GM19463 (cell line): ENCODE measurements at regions not wholly inside any gene's neighbourhood (a gene's known extent, or its start where the extent isn't known, plus 50 kb on each side); places are given as distances from the start of the nearest gene placed in this dataset.
"Not testable (repeated sequence)": the region's sequence is repeated elsewhere in the genome, so short reads cannot be mapped to it uniquely, and the experiment has no call there.

Experiments used
- ATAC-seq: cut with Tn5 transposase; IDR thresholded peaks from one replicate; pipeline ENCODE4 v1.9.1; 2021; ENCODE audit warnings: mild to moderate bottlenecking, moderate library complexity; ENCODE audit not compliant: unreplicated experiment

DNA sequence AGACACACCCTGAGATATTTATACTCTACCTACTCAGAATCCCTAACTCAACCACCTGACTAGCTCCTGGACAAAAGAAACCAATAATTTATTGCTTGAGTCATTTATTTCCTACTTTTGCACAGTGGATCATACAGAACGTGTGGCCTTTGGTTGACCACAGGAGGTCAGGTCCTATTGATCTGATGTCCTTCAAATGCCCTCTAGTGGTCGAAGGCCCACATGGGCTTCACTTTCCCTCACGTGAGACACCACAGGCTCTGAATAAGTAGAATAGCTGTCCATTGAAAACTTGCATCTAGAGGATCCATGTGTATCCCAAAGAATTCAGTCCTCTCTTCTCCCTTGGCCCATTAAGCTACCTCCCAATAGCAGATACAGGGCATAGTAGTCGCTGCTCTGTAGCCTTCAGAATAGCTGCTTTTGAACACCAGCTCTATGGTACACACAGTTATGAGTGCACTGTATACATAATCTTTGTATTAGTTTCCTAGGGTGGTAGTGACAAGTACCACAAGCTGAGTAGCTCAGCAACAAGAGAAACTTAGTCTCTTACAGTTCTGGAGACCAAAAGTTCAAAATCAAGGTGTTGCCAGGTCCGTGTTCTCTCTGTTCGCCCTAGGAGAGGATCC is 177.6 kb upstream of the SMARCA2 start:
- ATAC-seq: peak; percentile 92

DNA sequence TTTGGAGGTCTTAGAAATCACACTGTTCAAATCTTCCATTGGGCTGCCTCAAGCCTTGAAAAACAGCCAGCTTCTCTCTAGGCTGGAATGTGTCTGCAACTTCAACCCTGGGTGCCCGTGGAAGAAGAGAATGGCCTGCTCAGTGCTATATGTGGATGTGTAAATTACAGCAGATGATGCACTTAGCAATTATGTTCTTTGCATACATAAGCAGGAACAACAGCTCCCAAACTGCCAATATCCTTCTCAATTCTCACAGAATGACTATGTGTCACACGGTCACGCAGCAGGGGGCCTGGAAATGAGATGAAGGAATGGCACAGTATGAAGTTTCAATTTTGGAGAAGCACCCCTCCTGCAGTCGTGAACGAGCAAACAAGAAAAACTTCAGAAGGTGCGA is 175.2 kb upstream of the SMARCA2 start:
- no peak for ATAC-seq

DNA sequence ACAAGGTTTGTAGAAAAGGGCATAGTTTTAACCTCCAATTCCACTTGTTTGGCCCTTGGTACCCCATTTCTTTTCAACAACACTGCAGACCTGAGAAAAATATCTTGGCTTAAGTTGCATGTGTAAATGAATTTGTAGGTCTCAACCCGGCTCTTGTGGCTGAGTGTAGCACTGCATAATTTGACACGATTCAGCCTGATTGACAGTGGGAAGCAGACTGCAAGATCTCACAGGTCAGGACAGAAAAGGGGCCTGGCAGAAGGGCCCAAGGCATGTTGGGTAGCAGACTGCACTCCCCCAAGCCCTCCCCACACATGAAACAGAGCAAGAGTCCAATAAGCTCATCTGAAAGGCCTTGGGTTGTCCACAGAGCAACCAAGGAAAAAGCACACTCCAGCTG is 169.7 kb upstream of the SMARCA2 start:
- ATAC-seq: no peak

DNA sequence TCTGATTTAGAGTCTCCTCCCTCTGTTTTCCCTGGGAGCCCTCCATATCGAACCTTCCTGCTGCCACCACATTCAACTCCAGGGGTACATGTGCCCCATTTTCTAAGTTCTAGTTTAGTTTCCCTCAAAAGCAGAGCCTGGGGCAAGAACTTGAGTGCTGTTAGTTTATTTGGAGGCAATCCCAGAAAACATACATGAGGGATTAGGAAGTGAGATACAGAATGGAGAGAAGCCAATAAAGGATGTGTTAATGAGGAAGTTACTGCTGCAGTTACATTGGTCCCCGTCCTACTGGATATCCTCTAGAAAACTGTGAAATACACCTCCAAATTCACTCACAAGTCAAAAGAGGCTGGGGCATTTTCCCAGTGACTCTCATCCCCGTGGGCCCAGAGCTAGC is 159.4 kb upstream of the SMARCA2 start:
- ATAC-seq: no peak

DNA sequence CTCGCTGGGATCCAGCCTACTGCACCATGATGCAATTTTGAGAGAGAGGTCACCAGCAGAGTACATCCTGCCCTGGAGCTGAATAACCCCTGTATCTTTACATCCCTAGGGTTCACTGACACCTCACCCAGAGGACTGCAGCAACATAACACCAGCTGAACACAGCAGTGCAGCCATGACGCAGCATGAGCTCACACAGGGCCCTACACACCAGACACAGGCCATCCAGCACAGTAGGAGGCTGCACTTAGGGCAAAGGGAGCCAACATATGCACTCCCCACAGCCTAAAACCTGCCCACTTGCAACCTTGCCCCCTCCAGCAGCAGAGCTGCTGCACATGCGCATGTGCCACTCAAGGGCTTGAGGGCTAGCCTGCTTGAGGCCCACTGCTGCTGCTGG is 157.3 kb upstream of the SMARCA2 start:
- no peak for ATAC-seq

DNA sequence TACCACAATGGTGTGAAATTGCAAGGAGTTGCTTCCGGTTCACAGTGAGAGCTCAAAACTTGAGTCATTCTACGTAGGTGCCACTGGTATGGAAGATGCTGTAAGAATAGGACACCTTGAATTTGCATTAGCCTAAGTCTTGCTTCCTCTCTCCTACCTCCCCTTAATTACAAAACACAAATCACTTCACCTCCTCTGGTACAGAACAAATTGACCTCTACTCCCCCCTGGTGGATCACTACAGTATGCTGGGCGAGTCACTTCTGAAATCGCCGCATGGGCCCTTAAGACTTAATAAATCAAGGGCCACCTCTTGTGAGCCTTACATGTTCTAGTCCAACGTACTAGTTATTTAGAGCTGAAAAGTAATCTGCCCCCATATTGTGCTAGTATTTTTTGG is 145.3 kb upstream of the SMARCA2 start:
- ATAC-seq: peak; percentile 85

DNA sequence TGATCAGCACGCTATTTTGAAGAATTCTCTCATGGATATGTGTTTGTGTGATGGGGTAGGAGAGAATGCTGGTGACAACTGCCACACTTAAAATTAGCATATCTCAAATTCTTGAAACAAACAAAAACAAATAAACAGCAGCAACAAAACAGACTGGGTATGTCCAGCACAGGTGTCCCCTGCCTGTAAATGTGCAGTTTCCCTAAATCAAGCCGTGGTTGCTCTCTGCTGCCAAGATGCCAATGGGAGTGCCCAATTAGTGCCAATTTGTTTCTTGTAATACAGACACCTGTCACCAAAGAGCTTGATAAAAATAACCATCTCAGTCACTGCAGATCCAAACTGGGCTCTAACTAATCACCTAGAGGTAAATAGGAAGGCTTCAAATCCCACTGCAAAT is 144.2 kb upstream of the SMARCA2 start:
- no peak for ATAC-seq

DNA sequence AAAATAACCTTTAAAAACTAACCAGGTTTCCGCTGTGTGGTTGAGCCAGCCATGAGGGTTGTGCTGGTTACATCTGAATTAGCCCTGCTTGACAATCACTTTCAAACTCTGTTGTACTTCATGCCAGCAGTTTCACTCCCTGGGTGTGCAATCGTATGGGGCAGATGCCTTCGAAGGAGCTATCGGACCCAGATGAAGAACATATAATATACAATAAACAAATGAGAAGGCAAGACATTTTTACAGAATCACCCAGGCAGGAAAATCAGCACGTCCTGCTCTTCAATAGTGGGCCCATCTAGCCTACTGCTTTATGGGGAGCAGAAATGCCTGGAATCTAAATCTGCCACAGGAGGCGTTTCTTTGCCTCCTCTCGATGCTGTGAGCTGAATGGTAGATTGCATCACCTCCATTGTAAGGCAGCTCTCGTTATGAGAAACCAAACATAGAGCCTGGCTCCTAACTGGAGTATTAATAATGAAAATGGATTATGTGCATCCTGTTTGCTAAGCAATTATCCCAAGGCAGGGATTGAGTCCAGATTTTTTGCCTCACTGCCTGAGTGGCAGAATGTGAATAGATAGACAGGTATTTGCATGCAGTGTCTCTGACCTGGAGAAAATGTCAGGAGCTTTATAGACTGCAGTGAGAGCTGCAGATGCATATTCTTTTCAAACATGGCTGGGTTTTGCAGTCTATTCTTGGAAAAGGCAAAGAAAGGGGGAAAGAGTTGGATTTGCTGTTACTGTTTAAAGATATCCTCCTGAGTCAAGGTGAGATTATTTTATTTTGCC is 143.3 kb upstream of the SMARCA2 start:
- ATAC-seq: no peak

DNA sequence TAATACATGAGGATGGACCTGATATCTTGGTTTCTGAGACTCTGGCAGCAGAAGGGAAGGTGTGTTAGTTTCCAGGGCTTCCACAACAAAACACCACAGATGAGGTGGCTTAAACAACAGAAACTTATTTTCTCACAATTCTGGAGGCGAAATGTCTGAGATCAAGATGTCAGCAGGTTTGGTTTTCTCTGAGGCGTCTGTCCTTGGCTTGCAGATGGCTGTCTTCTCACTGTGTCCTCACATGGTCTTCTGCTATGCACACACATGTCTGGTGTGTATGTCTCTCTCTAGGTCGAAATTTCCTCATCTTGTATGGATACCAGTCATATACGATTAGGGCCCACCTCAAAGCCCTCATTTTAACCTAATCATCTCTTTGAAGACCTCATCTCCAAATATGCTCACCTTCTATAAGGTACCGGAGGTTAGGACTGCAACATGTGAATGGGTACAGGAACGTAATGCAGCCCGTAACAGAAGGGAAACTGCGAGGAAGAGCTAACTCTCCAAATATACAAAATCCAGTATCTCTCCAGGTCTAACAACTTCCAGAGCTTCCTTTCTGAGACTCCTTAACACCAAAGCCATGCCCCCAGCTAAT is 139.8 kb upstream of the SMARCA2 start:
- no peak for ATAC-seq

DNA sequence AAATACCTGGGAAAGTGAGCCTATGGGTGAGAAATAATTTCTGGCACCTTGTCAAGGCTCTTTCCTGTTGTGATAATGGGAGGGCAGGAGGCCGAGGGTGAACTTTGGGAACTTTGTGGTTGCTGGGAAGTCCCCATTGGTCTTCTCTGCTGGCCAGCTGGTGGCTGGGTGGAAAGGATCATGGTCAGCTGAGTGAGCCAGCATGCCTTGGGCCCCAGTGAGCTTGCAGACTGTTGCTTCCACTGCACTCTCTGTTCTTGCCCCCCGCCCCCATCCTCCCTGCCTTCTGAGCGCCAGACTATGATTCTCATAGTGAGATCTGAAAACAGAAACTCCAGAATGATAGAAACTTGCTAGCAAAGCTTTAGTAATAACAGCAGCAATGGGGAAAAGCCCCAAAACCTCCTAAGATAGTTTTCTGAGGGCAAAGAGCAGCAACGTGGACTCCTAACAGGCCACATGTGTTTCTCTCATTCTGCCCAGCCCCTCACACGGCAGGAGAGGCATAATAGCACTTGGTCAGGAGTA is 139.2 kb upstream of the SMARCA2 start:
- ATAC-seq: peak; percentile 60

DNA sequence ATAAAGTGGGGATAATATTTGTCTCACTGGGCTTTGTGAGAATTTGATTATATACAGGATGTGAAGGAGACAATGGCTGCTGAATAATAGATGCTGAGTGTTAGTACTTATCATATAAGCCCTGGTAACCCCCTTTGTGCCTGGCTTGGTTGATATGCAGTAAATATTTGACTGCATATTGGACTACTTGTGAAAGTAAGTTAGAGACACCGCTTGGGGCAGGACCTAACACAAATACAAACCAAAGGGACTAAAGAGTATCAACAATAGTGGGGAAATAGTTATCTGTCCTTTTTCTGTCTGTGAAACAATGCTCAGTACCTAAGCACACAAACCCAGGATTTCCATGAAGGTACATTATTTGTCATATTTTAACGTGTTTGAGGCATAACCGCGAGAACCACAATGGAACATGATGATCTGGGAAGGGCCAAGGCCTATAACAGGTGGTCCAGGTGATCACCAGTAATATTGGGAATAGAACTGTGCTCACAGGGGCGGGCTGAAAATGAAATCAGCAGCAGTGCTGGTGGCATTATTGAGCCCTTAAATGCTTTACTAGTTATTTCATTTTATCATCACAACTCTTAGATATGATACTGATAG is 138.2 kb upstream of the SMARCA2 start:
- no peak for ATAC-seq

DNA sequence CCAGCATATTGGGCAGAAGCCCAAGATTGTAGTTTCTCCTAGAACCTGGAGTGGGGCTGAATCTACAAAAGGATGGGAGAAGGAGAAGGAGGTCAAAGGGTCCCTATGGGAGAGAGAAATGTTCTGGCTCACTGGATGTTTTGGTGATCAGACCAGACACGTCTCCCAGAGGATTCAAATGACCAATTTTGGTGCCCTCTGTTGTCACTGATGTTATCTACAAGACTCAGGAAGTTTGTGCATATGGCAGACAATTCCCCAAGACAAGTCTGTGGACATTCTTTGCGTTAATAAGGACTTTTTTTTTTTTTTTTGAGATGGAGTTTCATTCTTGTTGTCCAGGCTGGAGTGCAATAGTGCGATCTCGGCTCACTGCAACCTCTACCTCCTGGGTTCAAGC is 137.2 kb upstream of the SMARCA2 start:
- no peak for ATAC-seq

DNA sequence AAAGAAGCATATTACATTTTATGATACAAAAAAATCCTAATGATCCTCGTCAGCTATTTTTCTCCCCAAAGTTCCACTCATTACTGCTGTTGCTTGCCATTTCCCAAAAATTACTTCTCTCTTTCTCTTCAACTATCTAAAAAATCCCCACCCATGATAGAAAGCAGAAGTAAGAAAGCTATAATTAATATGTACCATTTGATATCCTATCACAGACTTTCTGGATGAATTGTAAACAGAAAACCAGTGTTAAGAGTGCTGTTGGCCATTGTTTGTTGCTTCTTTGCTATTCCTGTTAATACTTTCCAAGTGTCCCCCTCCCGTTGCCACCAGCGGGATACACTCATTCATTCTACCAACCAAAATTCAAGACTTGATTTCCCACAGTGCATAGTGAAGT is 136.3 kb upstream of the SMARCA2 start:
- ATAC-seq: no peak

DNA sequence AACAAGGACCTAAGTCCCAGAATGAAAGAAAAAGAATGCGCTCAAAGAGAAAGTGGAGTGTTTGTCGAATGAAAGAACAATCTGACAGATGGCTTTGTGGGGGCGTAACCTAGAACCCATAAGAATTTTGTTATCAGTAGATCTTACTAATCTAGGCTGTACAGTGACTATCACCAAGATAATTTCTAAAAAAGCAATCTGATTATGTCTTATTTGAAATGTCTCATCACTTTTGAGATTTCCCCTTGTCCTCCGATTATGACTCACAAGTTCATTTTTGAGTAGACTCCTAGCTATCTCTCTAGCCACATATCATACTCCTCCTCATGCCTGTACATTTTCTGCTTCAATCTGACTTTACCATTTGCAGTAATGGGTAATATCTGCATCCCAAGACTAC is 135.6 kb upstream of the SMARCA2 start:
- peak; percentile 29 for ATAC-seq

DNA sequence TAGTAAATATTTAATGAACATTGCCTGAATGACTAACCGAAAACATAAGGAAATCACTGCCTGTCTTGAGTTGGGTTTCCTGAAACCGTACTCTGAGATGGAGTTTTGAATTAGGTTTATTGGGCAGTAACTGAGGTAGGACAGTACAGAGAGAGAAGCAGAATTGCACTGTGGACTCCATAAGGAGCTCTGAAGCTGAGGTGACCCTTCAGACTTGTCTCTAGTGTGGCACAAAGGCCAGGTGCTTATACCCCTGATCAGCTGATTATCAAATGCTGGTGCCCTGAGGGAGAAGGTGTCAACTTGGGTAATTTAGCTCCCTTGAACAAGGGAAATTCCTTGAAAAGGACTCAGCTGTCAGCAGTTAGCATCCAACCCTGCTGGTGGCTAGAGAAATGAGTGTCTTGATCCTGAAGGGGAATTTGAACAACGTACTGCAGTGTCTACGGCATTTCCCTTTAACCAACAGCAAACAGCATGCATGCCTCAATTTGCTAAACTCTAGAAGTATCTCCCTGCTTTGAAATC is 135.0 kb upstream of the SMARCA2 start:
- ATAC-seq: peak; percentile 15

DNA sequence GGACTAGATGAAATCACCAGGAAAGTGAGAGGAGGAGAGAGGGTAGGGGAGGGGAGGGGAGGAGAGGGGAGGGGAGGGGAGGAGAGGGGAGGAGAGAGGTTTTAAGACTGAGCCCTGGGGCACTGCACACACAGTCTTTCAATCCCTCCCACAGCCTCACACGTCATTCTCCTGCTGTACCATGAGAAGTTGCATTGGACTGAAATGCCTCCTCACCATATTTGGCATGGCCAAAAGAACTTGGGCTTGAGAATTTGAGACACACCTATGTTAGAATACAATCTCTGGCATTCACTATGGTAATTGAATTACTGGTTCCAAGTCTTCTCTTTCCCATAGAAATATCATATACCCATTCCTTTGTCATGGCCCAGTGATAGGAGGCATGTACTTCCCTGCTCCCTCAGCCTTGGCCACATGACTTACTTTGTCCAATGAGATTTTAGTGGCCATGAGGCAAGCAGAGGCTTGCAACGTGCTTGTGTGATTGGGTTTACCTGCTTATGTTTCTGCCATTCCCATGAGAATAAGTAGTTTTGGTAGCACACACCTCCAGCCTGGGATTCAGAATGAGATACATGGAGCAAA is 133.3 kb upstream of the SMARCA2 start:
- ATAC-seq: no peak

DNA sequence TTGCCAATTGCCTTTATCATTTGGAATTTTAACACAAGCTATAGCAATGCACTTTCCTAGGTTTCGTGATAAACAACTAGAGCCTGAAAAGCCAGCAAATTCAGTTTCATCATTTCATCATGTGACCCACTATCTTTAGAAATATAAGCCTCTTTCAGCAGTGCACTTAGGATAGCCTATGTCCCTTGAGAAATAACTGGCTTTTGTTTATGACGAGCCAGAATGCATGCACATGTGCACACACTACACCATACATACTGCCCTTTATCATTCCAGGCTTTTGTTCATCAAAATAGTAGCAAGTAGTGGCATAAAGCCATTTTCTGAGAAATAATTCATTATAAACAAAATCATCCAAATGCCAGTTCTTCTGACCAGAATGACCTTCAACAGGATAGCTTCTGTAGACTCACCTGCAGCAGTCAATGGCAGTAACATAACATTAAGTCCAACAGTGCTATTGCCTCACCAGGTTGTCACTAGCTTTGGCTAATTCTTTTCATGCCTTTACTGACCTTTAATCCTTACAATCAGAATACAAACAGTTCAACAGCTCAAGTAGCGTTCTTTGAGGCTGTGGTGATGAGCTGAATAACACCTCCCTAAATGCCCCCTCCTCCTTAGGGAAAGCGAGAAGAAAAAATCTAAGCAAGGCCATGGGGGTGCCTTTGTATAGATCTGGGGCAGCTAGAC is 132.3 kb upstream of the SMARCA2 start:
- ATAC-seq: no peak

DNA sequence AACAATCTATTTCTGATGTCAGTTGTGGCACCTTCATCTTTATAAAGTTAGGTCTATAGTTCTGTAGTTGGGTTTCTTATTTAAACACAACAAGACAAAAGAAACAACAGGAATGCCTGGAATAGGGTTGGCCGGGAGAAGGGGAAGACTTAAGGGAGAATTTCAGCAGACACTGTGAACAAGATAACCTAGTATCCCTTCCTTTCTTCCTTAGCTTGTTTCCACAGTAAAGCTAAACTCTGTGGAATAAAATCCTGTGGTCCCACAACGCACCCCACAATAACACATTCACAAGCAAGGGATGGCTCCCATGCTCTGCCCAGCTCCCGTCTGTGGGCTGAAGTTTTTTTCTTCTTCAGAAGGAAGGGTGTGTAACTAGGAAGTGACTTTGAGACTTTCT is 124.9 kb upstream of the SMARCA2 start:
- no peak for ATAC-seq

DNA sequence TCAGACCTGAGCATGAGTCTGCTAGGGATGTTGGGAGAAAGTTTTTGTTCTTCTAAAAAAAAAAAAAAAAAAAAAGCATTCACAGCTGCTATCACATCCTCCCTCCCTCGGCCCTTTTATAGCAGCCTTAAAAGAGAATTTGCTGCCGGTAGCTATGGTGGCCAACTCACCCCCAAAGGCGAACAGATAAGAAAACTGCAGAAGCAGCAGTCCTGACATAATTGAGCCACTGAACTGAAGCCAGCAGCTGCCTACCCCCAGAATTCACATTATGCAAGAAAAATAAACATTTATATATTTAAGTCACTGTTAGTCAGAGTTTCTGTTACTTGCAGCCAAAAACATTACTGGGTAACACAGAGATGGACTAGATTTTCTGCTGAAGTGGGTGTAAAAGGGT is 124.3 kb upstream of the SMARCA2 start:
- no peak for ATAC-seq

DNA sequence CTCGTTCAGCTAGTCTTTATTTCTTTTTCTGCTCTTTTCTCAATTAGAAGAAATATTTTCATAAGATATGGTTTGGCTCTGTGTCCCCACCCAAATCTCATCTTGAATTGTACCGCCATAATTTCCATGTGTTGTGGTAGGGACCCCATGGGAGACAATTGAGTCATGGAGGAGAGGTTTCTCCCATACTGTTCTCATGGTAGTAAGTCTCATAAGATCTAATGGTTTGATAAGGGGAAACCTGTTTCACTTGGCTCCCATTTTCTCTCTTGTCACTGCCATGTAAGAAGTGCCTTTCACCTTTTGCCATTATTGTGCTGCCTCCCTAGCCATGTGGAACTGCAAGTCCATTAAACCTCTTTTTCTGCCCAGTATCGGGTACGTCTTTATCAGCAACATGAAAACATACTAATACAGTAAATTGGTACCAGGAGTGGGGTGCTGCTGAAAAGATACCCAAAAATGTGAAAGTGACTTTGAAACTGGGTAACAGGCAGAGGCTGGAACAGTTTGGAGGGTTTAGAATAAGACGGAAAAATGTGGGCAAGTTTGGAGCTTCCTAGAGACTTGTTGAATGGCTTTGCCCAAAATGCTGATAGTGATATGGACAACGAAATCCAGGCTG is 112.0 kb upstream of the SMARCA2 start:
- ATAC-seq: not testable (repeated sequence)
